Natural killer cell (primary cell): ENCODE measurements at regions not wholly inside any gene's neighbourhood (a gene's known extent, or its start where the extent isn't known, plus 50 kb on each side); places are given as distances from the start of the nearest gene placed in this dataset.
"Not testable (repeated sequence)": the region's sequence is repeated elsewhere in the genome, so short reads cannot be mapped to it uniquely, and the experiment has no call there.

Experiments
- ATAC-seq, 3 donors: fragments of 150-1000 bp in 2 of 3; fragments of 200-7000 bp in 1 of 3; cut with Tn5 transposase; 1 replicate in 1 of 3; 2 replicates in 2 of 3; pipeline ENCODE4 v1.10.0; 2021; ENCODE audit warnings: mild to moderate bottlenecking in 2 of 3, moderate library complexity in 2 of 3
- DNase-seq, 2 donors: peaks; one replicate each; pipeline versions ENCODE4 v3.0.0 to v3.0.0-alpha.2; 2013 to 2021; ENCODE audit warnings: mixed read lengths in 1 of 2
- H3K27ac ChIP-seq: one replicate; pipeline ENCODE4 v1.5.1; 2013; ENCODE audit warnings: mild to moderate bottlenecking, low read length
- H3K27me3 ChIP-seq: one replicate; pipeline ENCODE4 v1.6.1; 2013; ENCODE audit warnings: low read length; ENCODE audit not compliant: control insufficient read depth, insufficient read depth
- H3K36me3 ChIP-seq: one replicate; pipeline ENCODE4 v1.6.1; 2013; ENCODE audit warnings: low read length; ENCODE audit not compliant: control insufficient read depth, insufficient read depth
- H3K4me1 ChIP-seq: one replicate; pipeline ENCODE4 v1.6.1; 2013; ENCODE audit warnings: low read length; ENCODE audit not compliant: control insufficient read depth, insufficient read depth
- H3K4me3 ChIP-seq: one replicate; pipeline ENCODE4 v1.5.1; 2013; ENCODE audit warnings: low read length
- H3K9me3 ChIP-seq: one replicate; pipeline ENCODE4 v1.6.1; 2013; ENCODE audit warnings: low read length; ENCODE audit not compliant: control insufficient read depth, insufficient read depth
- H3K27ac Mint-ChIP-seq, 2 donors: one replicate each; pipeline ENCODE4 v1.8.0; 2022; ENCODE audit warnings: mild to moderate bottlenecking in 2 of 2, mixed read lengths in 2 of 2, moderate library complexity in 1 of 2
- H3K27me3 Mint-ChIP-seq, 2 donors: one replicate each; pipeline ENCODE4 v1.8.0; 2022; ENCODE audit warnings: low read depth in 2 of 2, mixed read lengths in 2 of 2
- H3K36me3 Mint-ChIP-seq: one replicate; pipeline ENCODE4 v1.8.0; 2022; ENCODE audit warnings: mixed read lengths
- H3K4me1 Mint-ChIP-seq, 2 donors: one replicate each; pipeline ENCODE4 v1.8.0; 2022; ENCODE audit warnings: mixed read lengths in 2 of 2
- H3K4me3 Mint-ChIP-seq: one replicate; pipeline ENCODE4 v1.8.0; 2022; ENCODE audit warnings: mild to moderate bottlenecking, moderate library complexity, mixed read lengths
- H3K9me3 Mint-ChIP-seq, 2 donors: one replicate each; pipeline ENCODE4 v1.8.0; 2022; ENCODE audit warnings: mixed read lengths in 2 of 2
- CTCF ChIP-seq: fragments of 200-600 bp; IDR thresholded peaks from one replicate; pipeline ENCODE4 v1.8.0; 2022; ENCODE audit warnings: antibody characterized with exemption
- WGBS: methylation state at CpG from one replicate; pipeline ENCODE4 v1.1.7; 2013; ENCODE audit warnings: missing lambda C conversion rate; ENCODE audit not compliant: insufficient coverage; 5-methylcytosine and 5-hydroxymethylcytosine counted together
- intact Hi-C: fragments of 100-400 bp; cut with micrococcal nuclease; formaldehyde crosslinking; loops from one replicate; pipeline ENCODE4 v1.14.2; 2022

GRCh38 chr20:53652859-53653517 lies 59.3 kb upstream of the ZNF217 start:
- no peaks in the 10 kb centered on the region for H3K27me3 Mint-ChIP-seq
- DNase-seq (no peak), ATAC-seq (no peak)
- H3K4me3 Mint-ChIP-seq: peak overlapping the region; percentile 63
- Histone ChIP-seq H3K36me3 (no peaks in the 10 kb centered on the region), H3K4me3 (no peak overlapping the region), H3K9me3 (no peaks in the 10 kb centered on the region), H3K27ac (peak overlapping the region; percentile 77), H3K27me3 (no peaks in the 10 kb centered on the region), H3K4me1 (peaks cover 11% of the 10 kb centered on the region)
- WGBS: 44% methylated on average over 4 of the region's 5 CpGs
- no peak for TF ChIP-seq CTCF
- H3K36me3 Mint-ChIP-seq: no peaks in the 10 kb centered on the region
- H3K4me1 Mint-ChIP-seq: peaks cover 23 to 33% of the 10 kb centered on the region in 2 donors
- peak overlapping the region; percentile 86 to 87 for H3K27ac Mint-ChIP-seq
- no peaks in the 10 kb centered on the region for H3K9me3 Mint-ChIP-seq
- intact Hi-C loops: no loop called here

GRCh38 chr20:53652090-53652858 lies 58.6 kb upstream of the ZNF217 start:
- Mint-ChIP-seq H3K4me1 (peaks cover 22 to 29% of the 10 kb centered on the region in 2 donors), H3K4me3 (peak overlapping the region; percentile 63), H3K27ac (peak overlapping the region; percentile 86 to 87), H3K27me3 (no peaks in the 10 kb centered on the region), H3K36me3 (no peaks in the 10 kb centered on the region), H3K9me3 (no peaks in the 10 kb centered on the region)
- intact Hi-C loops: no loop called here
- TF ChIP-seq CTCF: no peak
- Histone ChIP-seq H3K4me3 (no peak overlapping the region), H3K4me1 (peaks cover 9% of the 10 kb centered on the region), H3K36me3 (no peaks in the 10 kb centered on the region), H3K27me3 (no peaks in the 10 kb centered on the region), H3K27ac (peak overlapping the region; percentile 77), H3K9me3 (no peaks in the 10 kb centered on the region)
- DNase-seq: peak in 1 of 2 donors; percentile 73
- ATAC-seq: peak; percentile 78 to 89 (median 80)
- 2% methylated on average over 6 of the region's 7 CpGs for WGBS

GRCh38 chr20:53649493-53649892 lies 55.9 kb upstream of the ZNF217 start:
- H3K4me1 Mint-ChIP-seq: peaks cover 15 to 16% of the 10 kb centered on the region in 2 donors
- DNase-seq, intact Hi-C loops, H3K27me3 Mint-ChIP-seq, H3K36me3 ChIP-seq, H3K36me3 Mint-ChIP-seq, H3K4me3 Mint-ChIP-seq, H3K4me3 ChIP-seq, H3K27ac ChIP-seq, H3K9me3 ChIP-seq, H3K27ac Mint-ChIP-seq, H3K4me1 ChIP-seq, ATAC-seq, H3K9me3 Mint-ChIP-seq, H3K27me3 ChIP-seq: not testable (repeated sequence)
- WGBS: 94% methylated on average over 10 of the region's 10 CpGs

- no peak overlapping the region for H3K4me3 ChIP-seq
- intact Hi-C loops: no loop called here
- WGBS: 100% methylated on average over 6 of the region's 7 CpGs
- ATAC-seq (no peak), DNase-seq (no peak)
- H3K36me3 ChIP-seq: no peaks in the 10 kb centered on the region
- no peak overlapping the region for H3K27ac ChIP-seq
- Mint-ChIP-seq H3K27me3 (no peaks in the 10 kb centered on the region), H3K27ac (no peak overlapping the region), H3K4me3 (no peak overlapping the region), H3K36me3 (no peaks in the 10 kb centered on the region), H3K9me3 (no peaks in the 10 kb centered on the region), H3K4me1 (peaks cover 17 to 19% of the 10 kb centered on the region in 2 donors)
- no peak for TF ChIP-seq CTCF
- no peaks in the 10 kb centered on the region for H3K27me3 ChIP-seq
- H3K4me1 ChIP-seq: peaks cover 14% of the 10 kb centered on the region
- no peaks in the 10 kb centered on the region for H3K9me3 ChIP-seq
Measured at GRCh38 chr20:53647286-53647821, 53.7 kb upstream of the ZNF217 start.
